H9 (cell line): ENCODE measurements at regions not wholly inside any gene's neighbourhood (a gene's known extent, or its start where the extent isn't known, plus 50 kb on each side); places are given as distances from the start of the nearest gene placed in this dataset.

Source experiments
- DNase-seq: peaks from one replicate; pipeline ENCODE4 v3.0.0-alpha.2; 2017
- H2AFZ ChIP-seq: one replicate; pipeline ENCODE4 v1.6.1; 2013; ENCODE audit warnings: mild to moderate bottlenecking, low read length, control low read depth, moderate library complexity
- H2AK5ac ChIP-seq: 2 replicates; pipeline ENCODE4 v1.6.1; 2013; ENCODE audit warnings: low read length, control low read depth, mixed read lengths; ENCODE audit not compliant: insufficient read length
- H2BK120ac ChIP-seq: one replicate; pipeline ENCODE4 v1.6.1; 2013; ENCODE audit warnings: low read depth, mild to moderate bottlenecking, low read length, control low read depth, inconsistent platforms; ENCODE audit not compliant: poor library complexity, severe bottlenecking
- H2BK12ac ChIP-seq: 2 replicates; pipeline ENCODE4 v1.6.1; 2013; ENCODE audit warnings: low read length, control low read depth, mixed read lengths, low read depth; ENCODE audit not compliant: insufficient read length
- H2BK15ac ChIP-seq: 2 replicates; pipeline ENCODE4 v1.6.1; 2013; ENCODE audit warnings: low read depth, low read length, control low read depth
- H2BK20ac ChIP-seq: one replicate; pipeline ENCODE4 v1.6.1; 2013; ENCODE audit warnings: low read depth, mild to moderate bottlenecking, low read length, control low read depth, inconsistent platforms; ENCODE audit not compliant: poor library complexity, severe bottlenecking
- H2BK5ac ChIP-seq: 2 replicates; pipeline ENCODE4 v1.6.1; 2013; ENCODE audit warnings: low read length, control low read depth, mixed read lengths; ENCODE audit not compliant: insufficient read length
- H3K14ac ChIP-seq: 2 replicates; pipeline ENCODE4 v1.6.1; 2013; ENCODE audit warnings: low read length, control low read depth; ENCODE audit not compliant: insufficient read depth
- H3K18ac ChIP-seq: 2 replicates; pipeline ENCODE4 v1.6.1; 2013; ENCODE audit warnings: low read depth, mild to moderate bottlenecking, mixed read lengths, low read length, control low read depth; ENCODE audit not compliant: insufficient read length
- H3K23ac ChIP-seq: 2 replicates; pipeline ENCODE4 v1.6.1; 2013; ENCODE audit warnings: low read length, control low read depth, mixed read lengths, low read depth; ENCODE audit not compliant: insufficient read length
- H3K23me2 ChIP-seq: 2 replicates; pipeline ENCODE4 v1.6.1; 2013; ENCODE audit warnings: low read depth, mild to moderate bottlenecking, mixed read lengths, low read length, control low read depth; ENCODE audit not compliant: insufficient read length, poor library complexity, severe bottlenecking
- H3K27ac ChIP-seq: 2 replicates; pipeline ENCODE4 v1.5.1; 2013; ENCODE audit warnings: low read length, control low read depth, mixed read lengths, low read depth; ENCODE audit not compliant: insufficient read length
- H3K27me3 ChIP-seq: 2 replicates; pipeline ENCODE4 v1.6.1; 2013; ENCODE audit warnings: low read length, control low read depth, inconsistent platforms; ENCODE audit not compliant: insufficient read depth
- H3K4ac ChIP-seq: 2 replicates; pipeline ENCODE4 v1.6.1; 2013; ENCODE audit warnings: low read depth, mild to moderate bottlenecking, control low read depth, inconsistent platforms, low read length, moderate library complexity
- H3K4me1 ChIP-seq: 2 replicates; pipeline ENCODE4 v1.6.1; 2013; ENCODE audit warnings: low read length, control low read depth, inconsistent platforms; ENCODE audit not compliant: insufficient read depth
- H3K4me2 ChIP-seq: 2 replicates; pipeline ENCODE4 v1.6.1; 2013; ENCODE audit warnings: low read length, control low read depth, mixed read lengths; ENCODE audit not compliant: insufficient read length, insufficient read depth
- H3K56ac ChIP-seq: 2 replicates; pipeline ENCODE4 v1.6.1; 2013; ENCODE audit warnings: low read depth, mild to moderate bottlenecking, mixed read lengths, low read length, control low read depth; ENCODE audit not compliant: insufficient read length
- H3K79me1 ChIP-seq: 2 replicates; pipeline ENCODE4 v1.6.1; 2013; ENCODE audit warnings: low read depth, mild to moderate bottlenecking, moderate library complexity, low read length, control low read depth, inconsistent platforms; ENCODE audit not compliant: insufficient read depth, poor library complexity, severe bottlenecking
- H3K79me2 ChIP-seq: 2 replicates; pipeline ENCODE4 v1.6.1; 2013; ENCODE audit warnings: low read length, control low read depth, inconsistent platforms; ENCODE audit not compliant: insufficient read depth
- H3K9ac ChIP-seq: 2 replicates; pipeline ENCODE4 v1.6.1; 2013; ENCODE audit warnings: low read length, control low read depth, mixed read lengths; ENCODE audit not compliant: insufficient read length; ENCODE audit errors: extremely low read depth
- H3K9me3 ChIP-seq: one replicate; pipeline ENCODE4 v1.6.1; 2013; ENCODE audit warnings: low read depth, low read length, inconsistent platforms; ENCODE audit not compliant: control insufficient read depth
- H3T11ph ChIP-seq: one replicate; pipeline ENCODE4 v1.6.1; 2013; ENCODE audit warnings: mild to moderate bottlenecking, low read length, control low read depth, inconsistent platforms
- H4K20me1 ChIP-seq: one replicate; pipeline ENCODE4 v1.6.1; 2013; ENCODE audit not compliant: control insufficient read depth, insufficient read length, insufficient read depth
- H4K5ac ChIP-seq: 2 replicates; pipeline ENCODE4 v1.6.1; 2013; ENCODE audit warnings: low read depth, mild to moderate bottlenecking, mixed read lengths, low read length, control low read depth; ENCODE audit not compliant: insufficient read length
- H4K8ac ChIP-seq: replicated peaks from 2 replicates; pipeline ENCODE4 v1.6.1; 2013; ENCODE audit warnings: low read length, control low read depth, mixed read lengths, low read depth; ENCODE audit not compliant: insufficient read length
- H4K91ac ChIP-seq: 2 replicates; pipeline ENCODE4 v1.6.1; 2013; ENCODE audit warnings: low read depth, mild to moderate bottlenecking, moderate library complexity, mixed read lengths, low read length, control low read depth; ENCODE audit not compliant: insufficient read length
- H3K27ac Mint-ChIP-seq, 3 experiments: 2 replicates in 2 of 3; 3 replicates in 1 of 3; pipeline ENCODE4 v1.8.0; 2020 to 2021; ENCODE audit warnings: mixed read lengths in 3 of 3, mild to moderate bottlenecking in 1 of 3, moderate library complexity in 1 of 3
- H3K27me3 Mint-ChIP-seq: 2 replicates; pipeline ENCODE4 v1.8.0; 2021; ENCODE audit warnings: low read depth, mild to moderate bottlenecking, moderate library complexity, mixed read lengths
- H3K36me3 Mint-ChIP-seq, 3 experiments: 2 replicates in 2 of 3; 3 replicates in 1 of 3; pipeline ENCODE4 v1.8.0; 2020 to 2021; ENCODE audit warnings: low read depth in 3 of 3, mixed read lengths in 3 of 3; ENCODE audit not compliant: insufficient read depth in 1 of 3
- H3K4me1 Mint-ChIP-seq, 2 experiments: 2 replicates each; pipeline ENCODE4 v1.8.0; 2020; ENCODE audit warnings: mixed read lengths in 2 of 2
- H3K4me3 Mint-ChIP-seq, 2 experiments: 2 replicates in 1 of 2; 3 replicates in 1 of 2; pipeline ENCODE4 v1.8.0; 2020 to 2021; ENCODE audit warnings: mild to moderate bottlenecking in 2 of 2, mixed read lengths in 2 of 2, moderate library complexity in 1 of 2
- H3K9me3 Mint-ChIP-seq, 2 experiments: 2 replicates in 1 of 2; 3 replicates in 1 of 2; pipeline ENCODE4 v1.8.0; 2020; ENCODE audit warnings: mild to moderate bottlenecking in 2 of 2, mixed read lengths in 2 of 2, moderate library complexity in 1 of 2
- CTCF ChIP-seq: fragments of 200-600 bp; sonication (generic); conservative IDR thresholded peaks from 3 replicates; pipeline ENCODE4 v1.8.0; 2021; ENCODE audit warnings: antibody characterized with exemption, mild to moderate bottlenecking
- WGBS: extraction: QIAGEN DNeasy Blood & Tissue Kit; methylation state at CpG from one replicate; pipeline ENCODE4 v1.1.7; 2013; ENCODE audit warnings: missing lambda C conversion rate, low lambda C conversion rate, mixed read lengths; ENCODE audit not compliant: insufficient read length; ENCODE audit errors: extremely low coverage; 5-methylcytosine and 5-hydroxymethylcytosine counted together

DNA sequence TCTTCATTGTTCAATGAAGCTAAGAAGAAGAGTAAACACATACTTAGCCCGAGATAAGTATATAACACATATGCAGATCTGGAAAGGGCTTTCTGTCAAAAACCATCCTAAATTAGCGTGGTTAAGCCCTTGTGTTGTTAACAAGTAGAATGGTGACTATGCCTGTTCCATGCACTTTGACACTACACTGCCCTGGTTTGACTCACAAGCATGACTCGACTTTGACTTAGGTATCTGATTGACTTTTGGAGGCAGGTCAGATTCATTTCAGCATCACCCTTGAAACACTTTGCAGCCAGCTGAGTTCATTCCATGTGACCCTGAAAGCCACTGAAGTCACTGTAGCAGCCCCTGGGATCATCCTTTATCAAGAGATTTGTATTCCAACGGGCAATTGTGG lies 239.8 kb downstream of the TBX18 start:
- H3K4me2 ChIP-seq: no peak overlapping the region
- no CpG with 5 or more reads among the region's 4 CpGs for WGBS
- TF ChIP-seq CTCF: no peak

More for the DNA sequence above, 239.8 kb downstream of the TBX18 start:
- Histone ChIP-seq H2BK20ac (no peak overlapping the region), H3K14ac (no peak overlapping the region), H3K9me3 (no peaks in the 10 kb centered on the region), H3K27me3 (no peaks in the 10 kb centered on the region), H2BK15ac (no peak overlapping the region), H2AFZ (no peak overlapping the region), H4K5ac (no peak overlapping the region), H3T11ph (no peak overlapping the region), H3K27ac (no peak overlapping the region), H3K18ac (no peak overlapping the region), H3K23ac (no peak overlapping the region), H2BK12ac (no peak overlapping the region), H4K91ac (no peak overlapping the region), H3K79me1 (no peaks in the 10 kb centered on the region), H4K8ac (no peak overlapping the region), H2BK120ac (no peak overlapping the region), H2BK5ac (no peak overlapping the region), H3K9ac (no peak overlapping the region), H3K23me2 (no peaks in the 10 kb centered on the region), H4K20me1 (no peaks in the 10 kb centered on the region), H2AK5ac (no peak overlapping the region), H3K56ac (no peak overlapping the region), H3K4ac (no peak overlapping the region), H3K79me2 (no peaks in the 10 kb centered on the region), H3K4me1 (no peaks in the 10 kb centered on the region)
- Mint-ChIP-seq H3K4me3 (no peak overlapping the region), H3K4me1 (peaks cover 3 to 4% of the 10 kb centered on the region in 2 experiments; a peak in 2 of 4 replicates), H3K36me3 (no peaks in the 10 kb centered on the region), H3K27ac (no peak overlapping the region), H3K9me3 (no peaks in the 10 kb centered on the region; a peak in 1 of 5 replicates), H3K27me3 (peaks cover 5% of the 10 kb centered on the region)
- DNase-seq: no peak
